Choroid plexus epithelial cell (primary cell): ENCODE measurements at regions not wholly inside any gene's neighbourhood (a gene's known extent, or its start where the extent isn't known, plus 50 kb on each side); places are given as distances from the start of the nearest gene placed in this dataset.
"Not testable (repeated sequence)": the region's sequence is repeated elsewhere in the genome, so short reads cannot be mapped to it uniquely, and the experiment has no call there.

Source experiments
- DNase-seq: peaks from one replicate; pipeline ENCODE4 v3.0.0-alpha.2; 2010; ENCODE audit warnings: low read depth
- H3K4me3 ChIP-seq: 2 replicates; pipeline ENCODE4 v1.5.1; 2011; ENCODE audit warnings: low read depth, mild to moderate bottlenecking, control low read depth, low read length, moderate library complexity
- CTCF ChIP-seq: conservative IDR thresholded peaks from 2 replicates; pipeline ENCODE4 v1.5.1; 2011; ENCODE audit warnings: low read depth, mild to moderate bottlenecking, control low read depth, inconsistent platforms, low read length, moderate library complexity

GRCh38 chr5:148751025-148751424, 75.4 kb upstream of the ADRB2 start:
- H3K4me3 ChIP-seq: no peak overlapping the region
- DNase-seq: no peak
- no peak for TF ChIP-seq CTCF

- DNase-seq, H3K4me3 ChIP-seq: not testable (repeated sequence)
Measured at GRCh38 chr5:148752375-148752774, 74.0 kb upstream of the ADRB2 start.

GRCh38 chr5:148759101-148759500, 67.3 kb upstream of the ADRB2 start:
- no peak for TF ChIP-seq CTCF
- no peak for DNase-seq
- H3K4me3 ChIP-seq: no peak overlapping the region

- TF ChIP-seq CTCF: no peak
- no peak for DNase-seq
- no peak overlapping the region for H3K4me3 ChIP-seq
Measured at GRCh38 chr5:148760945-148761638, 65.3 kb upstream of the ADRB2 start.

GRCh38 chr5:148763996-148764395, 62.4 kb upstream of the ADRB2 start:
- no peak overlapping the region for H3K4me3 ChIP-seq
- TF ChIP-seq CTCF: no peak
- DNase-seq: no peak

- no peak for DNase-seq
- H3K4me3 ChIP-seq: no peak overlapping the region
- no peak for TF ChIP-seq CTCF
Measured at GRCh38 chr5:148765061-148765460, 61.4 kb upstream of the ADRB2 start.

- DNase-seq: no peak
- H3K4me3 ChIP-seq: no peak overlapping the region
- no peak for TF ChIP-seq CTCF
Measured at GRCh38 chr5:148768806-148769415, 57.5 kb upstream of the ADRB2 start.
